DND-41 (cell line): ENCODE measurements at regions not wholly inside any gene's neighbourhood (a gene's known extent, or its start where the extent isn't known, plus 50 kb on each side); places are given as distances from the start of the nearest gene placed in this dataset.

Experiments
- ATAC-seq: fragments of 200-7000 bp; cut with Tn5 transposase; 3 replicates; pipeline ENCODE4 v1.9.1; 2021; ENCODE audit warnings: low read depth; ENCODE audit not compliant: insufficient read depth
- DNase-seq: peaks from one replicate; pipeline ENCODE4 v3.0.0-alpha.2; 2020
- H2AFZ ChIP-seq: 2 replicates; pipeline ENCODE4 v1.6.0; 2012; ENCODE audit warnings: low read depth, low read length
- H3K27ac ChIP-seq: 2 replicates; pipeline ENCODE4 v1.5.1; 2012; ENCODE audit warnings: low read length, inconsistent platforms
- H3K27me3 ChIP-seq: fragments of 200-600 bp; sonication (generic); 2 replicates; pipeline ENCODE4 v1.6.0; 2012; ENCODE audit warnings: low read length, mild to moderate bottlenecking, inconsistent platforms; ENCODE audit not compliant: insufficient read depth, poor library complexity
- H3K36me3 ChIP-seq: 2 replicates; pipeline ENCODE4 v1.5.1; 2012; ENCODE audit warnings: low read length, inconsistent platforms; ENCODE audit not compliant: insufficient read depth
- H3K4me1 ChIP-seq: 2 replicates; pipeline ENCODE4 v1.5.1; 2012; ENCODE audit warnings: mild to moderate bottlenecking, low read length; ENCODE audit not compliant: insufficient read depth
- H3K4me2 ChIP-seq: 2 replicates; pipeline ENCODE4 v1.6.0; 2012; ENCODE audit warnings: mild to moderate bottlenecking, moderate library complexity, low read length, inconsistent platforms; ENCODE audit not compliant: insufficient read depth
- H3K4me3 ChIP-seq, 2 experiments: fragments of 200-600 bp in 1 of 2; shearing (Covaris generic) in 1 of 2; 2 replicates each; pipeline ENCODE4 v1.5.1; 2012 to 2016; ENCODE audit warnings: inconsistent platforms in 2 of 2, low read length in 2 of 2, mild to moderate bottlenecking in 2 of 2, low read depth in 1 of 2, moderate library complexity in 1 of 2
- H3K79me2 ChIP-seq: 2 replicates; pipeline ENCODE4 v1.6.0; 2012; ENCODE audit warnings: low read length, inconsistent platforms; ENCODE audit not compliant: insufficient read depth
- H3K9ac ChIP-seq: 2 replicates; pipeline ENCODE4 v1.6.0; 2012; ENCODE audit warnings: low read depth, mild to moderate bottlenecking, inconsistent platforms, low read length, moderate library complexity
- H3K9me3 ChIP-seq: 2 replicates; pipeline ENCODE4 v1.5.1; 2012; ENCODE audit warnings: low read length, moderate library complexity, mild to moderate bottlenecking, inconsistent platforms; ENCODE audit not compliant: insufficient read depth, severe bottlenecking
- H4K20me1 ChIP-seq: 2 replicates; pipeline ENCODE4 v1.6.0; 2012; ENCODE audit warnings: low read length; ENCODE audit not compliant: insufficient read depth
- EZH2 ChIP-seq: IDR thresholded peaks from 3 replicates; pipeline ENCODE4 v1.6.1; 2012; ENCODE audit warnings: borderline replicate concordance, low read depth, mild to moderate bottlenecking, moderate library complexity, low read length, inconsistent platforms; ENCODE audit not compliant: severe bottlenecking
- TF ChIP-seq, protein P1 (sequence below): IDR thresholded peaks from 2 replicates; pipeline ENCODE4 v1.5.1; 2012; ENCODE audit warnings: borderline replicate concordance, low read length, moderate library complexity, mild to moderate bottlenecking; ENCODE audit not compliant: poor library complexity, severe bottlenecking; ENCODE audit errors: extremely low read depth

DNA sequence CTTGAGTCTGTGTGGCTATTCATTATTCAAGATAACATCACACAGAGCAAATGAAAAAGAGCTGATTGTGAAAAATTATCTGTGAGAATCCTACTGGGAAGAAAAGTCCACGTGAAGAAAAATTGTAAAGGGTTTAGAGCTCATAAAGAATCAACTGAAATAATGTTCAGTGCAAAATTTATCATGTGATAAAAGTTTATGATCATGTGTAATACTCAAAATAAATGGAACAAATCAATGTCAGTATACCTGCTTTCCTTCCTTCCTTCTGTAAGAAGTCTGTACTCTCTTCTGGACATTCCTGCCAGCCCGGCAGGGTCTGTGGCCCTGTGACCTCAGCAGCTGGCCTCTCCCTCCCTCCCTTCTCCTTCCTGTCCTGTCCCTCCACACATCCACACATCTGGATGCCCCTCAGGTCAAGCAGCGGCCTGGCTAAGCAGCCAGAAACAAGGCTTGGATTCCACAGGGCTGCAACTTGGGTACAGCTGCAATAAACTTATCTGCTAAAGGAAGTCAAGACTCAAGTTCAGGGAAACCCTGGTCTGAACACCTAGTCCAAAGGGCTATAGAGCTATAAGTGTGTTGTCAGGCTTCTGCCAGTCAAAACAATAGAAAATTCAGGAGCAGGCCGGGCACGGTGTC is 172.1 kb downstream of the MREG start:
- Histone ChIP-seq H3K9me3 (no peaks in the 10 kb centered on the region), H3K27me3 (no peaks in the 10 kb centered on the region), H3K27ac (no peak overlapping the region), H2AFZ (no peak overlapping the region), H4K20me1 (no peaks in the 10 kb centered on the region), H3K9ac (no peak overlapping the region), H3K36me3 (no peaks in the 10 kb centered on the region), H3K4me2 (no peak overlapping the region), H3K4me3 (no peak overlapping the region), H3K4me1 (no peaks in the 10 kb centered on the region), H3K79me2 (no peaks in the 10 kb centered on the region)
- TF ChIP-seq EZH2, result no peak
- TF ChIP-seq, protein P1, sequence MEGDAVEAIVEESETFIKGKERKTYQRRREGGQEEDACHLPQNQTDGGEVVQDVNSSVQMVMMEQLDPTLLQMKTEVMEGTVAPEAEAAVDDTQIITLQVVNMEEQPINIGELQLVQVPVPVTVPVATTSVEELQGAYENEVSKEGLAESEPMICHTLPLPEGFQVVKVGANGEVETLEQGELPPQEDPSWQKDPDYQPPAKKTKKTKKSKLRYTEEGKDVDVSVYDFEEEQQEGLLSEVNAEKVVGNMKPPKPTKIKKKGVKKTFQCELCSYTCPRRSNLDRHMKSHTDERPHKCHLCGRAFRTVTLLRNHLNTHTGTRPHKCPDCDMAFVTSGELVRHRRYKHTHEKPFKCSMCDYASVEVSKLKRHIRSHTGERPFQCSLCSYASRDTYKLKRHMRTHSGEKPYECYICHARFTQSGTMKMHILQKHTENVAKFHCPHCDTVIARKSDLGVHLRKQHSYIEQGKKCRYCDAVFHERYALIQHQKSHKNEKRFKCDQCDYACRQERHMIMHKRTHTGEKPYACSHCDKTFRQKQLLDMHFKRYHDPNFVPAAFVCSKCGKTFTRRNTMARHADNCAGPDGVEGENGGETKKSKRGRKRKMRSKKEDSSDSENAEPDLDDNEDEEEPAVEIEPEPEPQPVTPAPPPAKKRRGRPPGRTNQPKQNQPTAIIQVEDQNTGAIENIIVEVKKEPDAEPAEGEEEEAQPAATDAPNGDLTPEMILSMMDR, result no peak
- ATAC-seq, result no peak
- no peak for DNase-seq

DNA sequence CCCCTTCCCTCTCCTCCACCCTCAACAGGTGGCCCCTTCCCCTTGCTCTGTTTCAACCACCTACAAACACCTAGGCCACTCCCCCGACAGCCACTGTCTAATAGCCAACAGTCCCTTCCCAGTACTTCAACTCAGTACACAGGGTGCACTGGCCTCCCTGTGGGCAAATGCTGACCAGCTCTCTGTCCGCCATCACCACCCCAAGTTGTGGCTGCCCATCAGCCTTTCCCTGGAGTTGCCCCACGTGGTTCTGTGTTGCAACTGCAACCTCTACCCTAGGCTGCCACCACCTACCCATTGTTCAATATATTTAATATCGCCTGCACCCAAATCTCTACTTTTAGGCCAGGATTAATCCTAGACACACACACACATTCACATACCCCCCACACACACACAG is 173.5 kb downstream of the MREG start:
- Histone ChIP-seq H3K9me3 (no peaks in the 10 kb centered on the region), H2AFZ (no peak overlapping the region), H4K20me1 (no peaks in the 10 kb centered on the region), H3K4me1 (no peaks in the 10 kb centered on the region), H3K4me3 (no peak overlapping the region), H3K36me3 (no peaks in the 10 kb centered on the region), H3K9ac (no peak overlapping the region), H3K79me2 (no peaks in the 10 kb centered on the region), H3K4me2 (no peak overlapping the region), H3K27me3 (no peaks in the 10 kb centered on the region), H3K27ac (no peak overlapping the region)
- ATAC-seq, result no peak
- no peak for DNase-seq
- TF ChIP-seq, protein P1, result peak; percentile 5
- no peak for TF ChIP-seq EZH2

DNA sequence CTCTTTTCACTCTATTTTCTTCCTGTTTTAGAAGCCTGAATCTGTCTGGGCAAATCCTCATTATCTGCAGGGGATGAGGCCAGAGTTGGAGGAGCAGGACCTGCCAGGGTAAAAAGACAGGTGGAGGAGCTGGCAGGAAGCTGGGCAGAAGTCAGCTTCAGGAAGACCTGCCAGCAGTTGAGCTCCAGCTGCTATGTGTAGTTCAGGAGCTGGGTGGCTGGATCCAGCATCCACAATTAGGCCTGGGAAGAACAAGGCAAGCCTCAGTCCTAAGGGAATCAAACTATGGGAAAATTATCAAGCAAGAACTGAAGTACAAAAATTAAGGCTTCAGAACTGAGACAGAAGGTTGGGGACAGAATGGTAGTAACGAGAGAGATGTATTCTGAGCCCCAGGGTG is 174.0 kb downstream of the MREG start:
- H3K4me2 ChIP-seq, result no peak overlapping the region
- H2AFZ ChIP-seq, result no peak overlapping the region
- no peaks in the 10 kb centered on the region for H3K79me2 ChIP-seq
- H3K9me3 ChIP-seq, result no peaks in the 10 kb centered on the region
- H3K27ac ChIP-seq, result no peak overlapping the region
- H3K4me3 ChIP-seq, result no peak overlapping the region
- no peak overlapping the region for H3K9ac ChIP-seq
- no peaks in the 10 kb centered on the region for H4K20me1 ChIP-seq
- no peak for TF ChIP-seq EZH2
- TF ChIP-seq, protein P1, result no peak
- H3K36me3 ChIP-seq, result no peaks in the 10 kb centered on the region
- H3K4me1 ChIP-seq, result no peaks in the 10 kb centered on the region
- DNase-seq, result no peak
- H3K27me3 ChIP-seq, result no peaks in the 10 kb centered on the region
- ATAC-seq, result no peak
